ENCODE measurements at regions not wholly inside any gene's neighbourhood (a gene's known extent, or its start where the extent isn't known, plus 50 kb on each side); places are given as distances from the start of the nearest gene placed in this dataset.

DNA sequence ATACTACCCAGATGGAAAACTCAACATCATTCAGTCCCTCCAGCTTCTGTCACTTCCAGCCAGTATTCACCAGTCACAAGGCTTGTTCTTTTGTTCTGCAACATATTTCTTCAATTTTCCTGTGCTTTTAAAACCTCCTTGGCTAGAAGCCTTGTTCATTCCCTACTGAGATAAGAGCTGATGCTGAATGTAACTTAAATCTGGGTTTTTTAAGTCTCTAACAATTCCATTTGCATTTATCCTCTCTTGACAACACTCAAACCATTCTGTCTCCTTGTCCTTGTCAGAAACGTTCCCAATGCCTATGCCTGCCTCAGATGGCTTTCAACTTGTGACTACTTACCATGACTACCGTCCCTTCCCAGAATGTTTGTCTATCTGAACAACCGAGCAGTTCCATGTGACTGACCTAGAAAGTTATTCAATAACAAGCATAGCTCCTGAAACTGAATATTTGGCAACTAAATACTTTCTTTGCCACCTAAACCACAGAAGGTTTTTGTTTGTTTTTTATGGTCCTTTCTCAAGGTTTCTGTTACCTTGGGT lies 682.9 kb upstream of the GALNTL6 start:
- TF ChIP-seq EP300 (conservative IDR thresholded peaks at IDR 0.05; ENCODE audit: poor library complexity, severe bottlenecking) (peak; percentile 89), TAF1 (IDR thresholded peaks at IDR 0.05; ENCODE audit: low read depth) (no peak), POLR2AphosphoS5 (IDR thresholded peaks at IDR 0.05) (peak; percentile 58), EZH2 (IDR thresholded peaks at IDR 0.05; ENCODE audit: borderline replicate concordance, insufficient read depth, low read length, poor library complexity, severe bottlenecking) (no peak), SMC3 (conservative IDR thresholded peaks at IDR 0.05; ENCODE audit: poor library complexity) (no peak), MXI1 (conservative IDR thresholded peaks at IDR 0.05; ENCODE audit: poor library complexity, severe bottlenecking) (no peak), RAD21 (conservative IDR thresholded peaks at IDR 0.05) (peak; percentile 30)
- TF ChIP-seq, protein P1, sequence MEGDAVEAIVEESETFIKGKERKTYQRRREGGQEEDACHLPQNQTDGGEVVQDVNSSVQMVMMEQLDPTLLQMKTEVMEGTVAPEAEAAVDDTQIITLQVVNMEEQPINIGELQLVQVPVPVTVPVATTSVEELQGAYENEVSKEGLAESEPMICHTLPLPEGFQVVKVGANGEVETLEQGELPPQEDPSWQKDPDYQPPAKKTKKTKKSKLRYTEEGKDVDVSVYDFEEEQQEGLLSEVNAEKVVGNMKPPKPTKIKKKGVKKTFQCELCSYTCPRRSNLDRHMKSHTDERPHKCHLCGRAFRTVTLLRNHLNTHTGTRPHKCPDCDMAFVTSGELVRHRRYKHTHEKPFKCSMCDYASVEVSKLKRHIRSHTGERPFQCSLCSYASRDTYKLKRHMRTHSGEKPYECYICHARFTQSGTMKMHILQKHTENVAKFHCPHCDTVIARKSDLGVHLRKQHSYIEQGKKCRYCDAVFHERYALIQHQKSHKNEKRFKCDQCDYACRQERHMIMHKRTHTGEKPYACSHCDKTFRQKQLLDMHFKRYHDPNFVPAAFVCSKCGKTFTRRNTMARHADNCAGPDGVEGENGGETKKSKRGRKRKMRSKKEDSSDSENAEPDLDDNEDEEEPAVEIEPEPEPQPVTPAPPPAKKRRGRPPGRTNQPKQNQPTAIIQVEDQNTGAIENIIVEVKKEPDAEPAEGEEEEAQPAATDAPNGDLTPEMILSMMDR (IDR thresholded peaks at IDR 0.05; ENCODE audit: poor library complexity, severe bottlenecking): no peak
- TF ChIP-seq, protein P2, sequence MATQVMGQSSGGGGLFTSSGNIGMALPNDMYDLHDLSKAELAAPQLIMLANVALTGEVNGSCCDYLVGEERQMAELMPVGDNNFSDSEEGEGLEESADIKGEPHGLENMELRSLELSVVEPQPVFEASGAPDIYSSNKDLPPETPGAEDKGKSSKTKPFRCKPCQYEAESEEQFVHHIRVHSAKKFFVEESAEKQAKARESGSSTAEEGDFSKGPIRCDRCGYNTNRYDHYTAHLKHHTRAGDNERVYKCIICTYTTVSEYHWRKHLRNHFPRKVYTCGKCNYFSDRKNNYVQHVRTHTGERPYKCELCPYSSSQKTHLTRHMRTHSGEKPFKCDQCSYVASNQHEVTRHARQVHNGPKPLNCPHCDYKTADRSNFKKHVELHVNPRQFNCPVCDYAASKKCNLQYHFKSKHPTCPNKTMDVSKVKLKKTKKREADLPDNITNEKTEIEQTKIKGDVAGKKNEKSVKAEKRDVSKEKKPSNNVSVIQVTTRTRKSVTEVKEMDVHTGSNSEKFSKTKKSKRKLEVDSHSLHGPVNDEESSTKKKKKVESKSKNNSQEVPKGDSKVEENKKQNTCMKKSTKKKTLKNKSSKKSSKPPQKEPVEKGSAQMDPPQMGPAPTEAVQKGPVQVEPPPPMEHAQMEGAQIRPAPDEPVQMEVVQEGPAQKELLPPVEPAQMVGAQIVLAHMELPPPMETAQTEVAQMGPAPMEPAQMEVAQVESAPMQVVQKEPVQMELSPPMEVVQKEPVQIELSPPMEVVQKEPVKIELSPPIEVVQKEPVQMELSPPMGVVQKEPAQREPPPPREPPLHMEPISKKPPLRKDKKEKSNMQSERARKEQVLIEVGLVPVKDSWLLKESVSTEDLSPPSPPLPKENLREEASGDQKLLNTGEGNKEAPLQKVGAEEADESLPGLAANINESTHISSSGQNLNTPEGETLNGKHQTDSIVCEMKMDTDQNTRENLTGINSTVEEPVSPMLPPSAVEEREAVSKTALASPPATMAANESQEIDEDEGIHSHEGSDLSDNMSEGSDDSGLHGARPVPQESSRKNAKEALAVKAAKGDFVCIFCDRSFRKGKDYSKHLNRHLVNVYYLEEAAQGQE (IDR thresholded peaks at IDR 0.05; ENCODE audit: borderline replicate concordance): peak; percentile 88
- Histone ChIP-seq H3K79me2 (replicated peaks; ENCODE audit: insufficient read depth, low read length) (no peaks in the 10 kb centered on the region), H3K27ac (ENCODE audit: low read length) (peak overlapping the region; percentile 74), H3K9me3 (ENCODE audit: low read length) (no peaks in the 10 kb centered on the region), H3F3A (ENCODE audit: insufficient read depth, low read length, poor library complexity, severe bottlenecking) (no peaks in the 10 kb centered on the region), H3K36me3 (ENCODE audit: insufficient read depth, low read length) (no peaks in the 10 kb centered on the region), H3K4me2 (ENCODE audit: low read length) (no peak overlapping the region), H4K20me1 (ENCODE audit: insufficient read depth) (no peaks in the 10 kb centered on the region), H3K27me3 (ENCODE audit: insufficient read depth, low read depth, low read length) (no peaks in the 10 kb centered on the region), H3K9me2 (ENCODE audit: insufficient read depth, low read length) (no peaks in the 10 kb centered on the region), H3K4me3 (ENCODE audit: low read length) (no peak overlapping the region), H3K9ac (ENCODE audit: low read length) (no peak overlapping the region), H2AFZ (ENCODE audit: low read depth, low read length) (no peak overlapping the region)

DNA sequence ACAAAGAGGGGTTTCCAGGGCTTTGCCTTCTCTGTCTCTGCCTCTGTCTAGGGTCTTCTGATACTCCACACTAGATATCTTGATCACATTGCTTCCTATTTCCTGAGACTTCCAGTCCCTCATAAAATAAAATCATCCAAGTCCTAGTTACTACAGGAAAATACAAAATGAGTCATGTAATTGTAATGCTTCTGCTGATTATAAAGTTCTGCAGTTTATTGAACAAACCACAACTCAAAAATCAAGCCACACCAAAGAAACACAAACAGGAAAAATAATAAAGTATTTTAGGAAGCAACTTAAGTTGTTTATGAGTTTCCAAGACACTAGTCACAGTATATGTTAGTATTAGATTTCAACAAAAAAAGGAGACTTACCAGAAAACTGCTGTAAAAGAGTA lies 695.1 kb upstream of the GALNTL6 start:
- Histone ChIP-seq H3K27ac (ENCODE audit: low read length) (no peak overlapping the region), H4K20me1 (ENCODE audit: insufficient read depth) (no peaks in the 10 kb centered on the region), H3K9me3 (ENCODE audit: low read length) (no peaks in the 10 kb centered on the region), H3K36me3 (ENCODE audit: insufficient read depth, low read length) (no peaks in the 10 kb centered on the region), H3K4me2 (ENCODE audit: low read length) (no peak overlapping the region), H3K9me2 (ENCODE audit: insufficient read depth, low read length) (no peaks in the 10 kb centered on the region), H3K4me3 (ENCODE audit: low read length) (no peak overlapping the region), H3K79me2 (replicated peaks; ENCODE audit: insufficient read depth, low read length) (no peaks in the 10 kb centered on the region), H3F3A (ENCODE audit: insufficient read depth, low read length, poor library complexity, severe bottlenecking) (no peaks in the 10 kb centered on the region), H3K9ac (ENCODE audit: low read length) (no peak overlapping the region), H2AFZ (ENCODE audit: low read depth, low read length) (no peak overlapping the region), H3K27me3 (ENCODE audit: insufficient read depth, low read depth, low read length) (no peaks in the 10 kb centered on the region)
- TF ChIP-seq SMC3 (conservative IDR thresholded peaks at IDR 0.05; ENCODE audit: poor library complexity) (no peak), EP300 (conservative IDR thresholded peaks at IDR 0.05; ENCODE audit: poor library complexity, severe bottlenecking) (no peak), RAD21 (conservative IDR thresholded peaks at IDR 0.05) (no peak), EZH2 (IDR thresholded peaks at IDR 0.05; ENCODE audit: borderline replicate concordance, insufficient read depth, low read length, poor library complexity, severe bottlenecking) (no peak), TAF1 (IDR thresholded peaks at IDR 0.05; ENCODE audit: low read depth) (no peak), MXI1 (conservative IDR thresholded peaks at IDR 0.05; ENCODE audit: poor library complexity, severe bottlenecking) (no peak), POLR2AphosphoS5 (IDR thresholded peaks at IDR 0.05) (no peak)
- TF ChIP-seq, protein P1 (IDR thresholded peaks at IDR 0.05; ENCODE audit: poor library complexity, severe bottlenecking): no peak
- TF ChIP-seq, protein P2 (IDR thresholded peaks at IDR 0.05; ENCODE audit: borderline replicate concordance): no peak
